Astrocyte (in vitro differentiated cells and primary cell): ENCODE measurements at regions not wholly inside any gene's neighbourhood (a gene's known extent, or its start where the extent isn't known, plus 50 kb on each side); places are given as distances from the start of the nearest gene placed in this dataset.

Source experiments
- CTCF ChIP-seq: IDR thresholded peaks from 2 replicates; pipeline ENCODE4 v1.5.1; 2011; ENCODE audit warnings: low read depth, mild to moderate bottlenecking, inconsistent platforms, low read length, moderate library complexity; ENCODE audit not compliant: insufficient read depth
- EZH2 ChIP-seq: IDR thresholded peaks from 2 replicates; pipeline ENCODE4 v1.6.1; 2012; ENCODE audit warnings: mild to moderate bottlenecking, low read length, inconsistent platforms; ENCODE audit not compliant: insufficient read depth

- TF ChIP-seq CTCF (no peak), EZH2 (no peak)
These were observed 1591.4 kb downstream of the PLA2G4A start for GRCh38 chr1:188420177-188420576.
